Pancreas (tissue), 10 donors: ENCODE measurements at regions not wholly inside any gene's neighbourhood (a gene's known extent, or its start where the extent isn't known, plus 50 kb on each side); places are given as distances from the start of the nearest gene placed in this dataset.

ENCODE experiments used
- ATAC-seq, 4 donors: fragments of 200-7000 bp; cut with Tn5 transposase; one replicate each; pipeline versions ENCODE4 v1.8.0 to v1.9.1; 2020; ENCODE audit warnings: mild to moderate bottlenecking in 4 of 4, moderate library complexity in 4 of 4
- DNase-seq, 6 donors: peaks; one replicate each; pipeline ENCODE4 v3.0.0-alpha.2; 2020
- FAIRE-seq: peaks from 2 replicates; lab custom pipeline; 2012; peaks lifted over from hg19 to GRCh38; lab: Jason Lieb, UNC
- H3K27ac ChIP-seq, 4 donors: fragments of 200-600 bp; sonication (generic); 1 replicate in 3 of 4; 2 replicates in 1 of 4; pipeline versions ENCODE4 v1.5.0 to v1.8.0; 2020
- H3K27me3 ChIP-seq, 4 donors: fragments of 200-600 bp; one replicate each; pipeline ENCODE4 v1.8.0; 2021
- H3K36me3 ChIP-seq, 3 donors: fragments of 200-600 bp; sonication (generic) in 1 of 3; one replicate each; pipeline versions ENCODE4 v1.5.0 to v1.8.0; 2020 to 2021
- H3K4me1 ChIP-seq, 3 donors: fragments of 200-600 bp; one replicate each; pipeline ENCODE4 v1.8.0; 2021
- H3K4me3 ChIP-seq, 4 donors: fragments of 200-600 bp; sonication (generic) in 2 of 4; one replicate each; pipeline versions ENCODE4 v1.5.0 to v1.8.0; 2020 to 2021
- H3K9me3 ChIP-seq, 4 donors: fragments of 200-600 bp; one replicate each; pipeline ENCODE4 v1.8.0; 2021
- CTCF ChIP-seq, 4 donors: fragments of 200-600 bp; sonication (generic) in 3 of 4; IDR thresholded peaks; one replicate each; pipeline versions ENCODE4 v1.5.0 to v1.8.0; 2021; ENCODE audit warnings: antibody characterized with exemption in 4 of 4
- WGBS, 2 donors: extraction: QIAGEN DNeasy Blood & Tissue Kit; methylation state at CpG; one replicate each; pipeline ENCODE4 v1.1.7; 2013; 5-methylcytosine and 5-hydroxymethylcytosine counted together
- intact Hi-C, 3 donors: fragments of 100-400 bp; cut with DNase I; formaldehyde crosslinking; loops; one replicate each; pipeline versions ENCODE4 v1.11.1 to v1.14.2; 2022
- donor health status: healthy with polysubstance abuse.
- donor health status: DM: no; HTN: no; CAD: no; lungs with moderate emphysema.
- donor health status: DM: no; HTN: no; CAD: no.
- donor health status: control.
- donor health status: control.
- donor health status: Bipolar disorder and iron deficiency.
- donor health status: DM: yes; HTN: yes; CAD: no.
- donor health status: DM: no; HTN: no; CAD: no.
- donor health status: DM: no; HTN: no; CAD: no.
- donor health status: DM: yes; HTN: yes; CAD: no.

- H3K27ac ChIP-seq, result no peak overlapping the region
- no peaks in the 10 kb centered on the region for H3K4me1 ChIP-seq
- TF ChIP-seq CTCF (IDR thresholded peaks at IDR 0.05), result no peak
- intact Hi-C loops, result no loop called here
- FAIRE-seq, result no peak
- H3K36me3 ChIP-seq, result no peaks in the 10 kb centered on the region
- 78 to 82% methylated on average over 7 of the region's 7 CpGs for WGBS, 2 donors
- DNase-seq, result no peak
- no peaks in the 10 kb centered on the region for H3K27me3 ChIP-seq
- H3K4me3 ChIP-seq, result no peak overlapping the region
- no peaks in the 10 kb centered on the region for H3K9me3 ChIP-seq
- no peak for ATAC-seq
These were observed 375.1 kb downstream of the METTL15 start for GRCh38 chr11:28483072-28483867.

GRCh38 chr11:28482666-28483065, 374.5 kb downstream of the METTL15 start:
- Histone ChIP-seq H3K27me3 (no peaks in the 10 kb centered on the region), H3K36me3 (no peaks in the 10 kb centered on the region), H3K4me1 (no peaks in the 10 kb centered on the region), H3K9me3 (no peaks in the 10 kb centered on the region), H3K4me3 (no peak overlapping the region), H3K27ac (no peak overlapping the region)
- FAIRE-seq (no peak), DNase-seq (no peak), ATAC-seq (no peak)
- no peak for TF ChIP-seq CTCF (IDR thresholded peaks at IDR 0.05)
- 79 to 87% methylated on average over 2 of the region's 2 CpGs for WGBS, 2 donors
- intact Hi-C loops, result no loop called here

- H3K4me3 ChIP-seq, result no peak overlapping the region
- TF ChIP-seq CTCF (IDR thresholded peaks at IDR 0.05), result no peak
- DNase-seq (peak in 1 of 6 donors; percentile 32), FAIRE-seq (no peak), ATAC-seq (no peak)
- intact Hi-C loops, result no loop called here
- no peaks in the 10 kb centered on the region for H3K27me3 ChIP-seq
- no peaks in the 10 kb centered on the region for H3K36me3 ChIP-seq
- no peak overlapping the region for H3K27ac ChIP-seq
- H3K4me1 ChIP-seq, result no peaks in the 10 kb centered on the region
- H3K9me3 ChIP-seq, result no peaks in the 10 kb centered on the region
- WGBS, 2 donors, result 82 to 88% methylated on average over 7 of the region's 7 CpGs
These were observed 373.7 kb downstream of the METTL15 start for GRCh38 chr11:28481616-28482480.

- H3K27ac ChIP-seq, result no peak overlapping the region
- ATAC-seq (no peak), FAIRE-seq (no peak), DNase-seq (no peak)
- intact Hi-C loops, result no loop called here
- H3K4me1 ChIP-seq, result no peaks in the 10 kb centered on the region
- H3K9me3 ChIP-seq, result no peaks in the 10 kb centered on the region
- H3K27me3 ChIP-seq, result no peaks in the 10 kb centered on the region
- H3K36me3 ChIP-seq, result no peaks in the 10 kb centered on the region
- WGBS, 2 donors, result 81 to 93% methylated on average over 4 of the region's 4 CpGs
- no peak for TF ChIP-seq CTCF (IDR thresholded peaks at IDR 0.05)
- H3K4me3 ChIP-seq, result no peak overlapping the region
These were observed 372.2 kb downstream of the METTL15 start for GRCh38 chr11:28480406-28480805.
